ENCODE measurements at regions not wholly inside any gene's neighbourhood (a gene's known extent, or its start where the extent isn't known, plus 50 kb on each side); places are given as distances from the start of the nearest gene placed in this dataset.

GRCh38 chr13:105799155-105799554 is 736.3 kb downstream of the EFNB2 start:
- H3K79me2 ChIP-seq, result no peaks in the 10 kb centered on the region
- no peaks in the 10 kb centered on the region for H3K9me3 ChIP-seq (ENCODE audit: low read depth)
- H3K36me3 ChIP-seq (replicated peaks; ENCODE audit: insufficient read depth, low read depth), result no peaks in the 10 kb centered on the region
- TF ChIP-seq CTCF (IDR thresholded peaks at IDR 0.05; ENCODE audit: poor library complexity) (no peak), EZH2 (IDR thresholded peaks at IDR 0.05; ENCODE audit: borderline replicate concordance) (no peak), EZH2phosphoT487 (IDR thresholded peaks at IDR 0.05; ENCODE audit: low read depth, severe bottlenecking, unreplicated experiment) (no peak)
- H4K20me1 ChIP-seq (ENCODE audit: insufficient read depth, poor library complexity, severe bottlenecking), result no peaks in the 10 kb centered on the region
- no peak overlapping the region for H3K4me2 ChIP-seq
- no peak for DNase-seq (ENCODE audit: low spot score)
- H3K4me3 ChIP-seq, result no peak overlapping the region
- no peaks in the 10 kb centered on the region for H3K4me1 ChIP-seq (ENCODE audit: insufficient read depth)
- H3K27me3 ChIP-seq, result no peaks in the 10 kb centered on the region
- H2AFZ ChIP-seq, result no peak overlapping the region
- H3K27ac ChIP-seq, result no peak overlapping the region
- no peaks in the 10 kb centered on the region for H3K9me2 ChIP-seq (replicated peaks; ENCODE audit: insufficient read depth)

GRCh38 chr13:105798541-105798940 is 736.9 kb downstream of the EFNB2 start:
- H3K4me3 ChIP-seq, result no peak overlapping the region
- H3K9me3 ChIP-seq (ENCODE audit: low read depth), result no peaks in the 10 kb centered on the region
- H2AFZ ChIP-seq, result no peak overlapping the region
- H3K9me2 ChIP-seq (replicated peaks; ENCODE audit: insufficient read depth), result no peaks in the 10 kb centered on the region
- no peak overlapping the region for H3K27ac ChIP-seq
- H3K4me2 ChIP-seq, result no peak overlapping the region
- H4K20me1 ChIP-seq (ENCODE audit: insufficient read depth, poor library complexity, severe bottlenecking), result no peaks in the 10 kb centered on the region
- TF ChIP-seq EZH2phosphoT487 (IDR thresholded peaks at IDR 0.05; ENCODE audit: low read depth, severe bottlenecking, unreplicated experiment) (no peak), EZH2 (IDR thresholded peaks at IDR 0.05; ENCODE audit: borderline replicate concordance) (no peak), CTCF (IDR thresholded peaks at IDR 0.05; ENCODE audit: poor library complexity) (no peak)
- H3K27me3 ChIP-seq, result no peaks in the 10 kb centered on the region
- WGBS (ENCODE audit: low lambda C conversion rate, missing lambda C conversion rate), result 3% methylated on average over 1 of the region's 1 CpG
- no peak for DNase-seq (ENCODE audit: low spot score)
- no peaks in the 10 kb centered on the region for H3K4me1 ChIP-seq (ENCODE audit: insufficient read depth)
- no peaks in the 10 kb centered on the region for H3K79me2 ChIP-seq
- no peaks in the 10 kb centered on the region for H3K36me3 ChIP-seq (replicated peaks; ENCODE audit: insufficient read depth, low read depth)

- no peaks in the 10 kb centered on the region for H3K9me2 ChIP-seq (replicated peaks; ENCODE audit: insufficient read depth)
- no peak overlapping the region for H3K4me3 ChIP-seq
- no peaks in the 10 kb centered on the region for H4K20me1 ChIP-seq (ENCODE audit: insufficient read depth, poor library complexity, severe bottlenecking)
- H3K9me3 ChIP-seq (ENCODE audit: low read depth), result no peaks in the 10 kb centered on the region
- no peaks in the 10 kb centered on the region for H3K36me3 ChIP-seq (replicated peaks; ENCODE audit: insufficient read depth, low read depth)
- no peak for TF ChIP-seq CTCF (IDR thresholded peaks at IDR 0.05; ENCODE audit: poor library complexity)
- TF ChIP-seq EZH2 (IDR thresholded peaks at IDR 0.05; ENCODE audit: borderline replicate concordance), result no peak
- TF ChIP-seq EZH2phosphoT487 (IDR thresholded peaks at IDR 0.05; ENCODE audit: low read depth, severe bottlenecking, unreplicated experiment), result no peak
- WGBS (ENCODE audit: low lambda C conversion rate, missing lambda C conversion rate), result 87% methylated on average over 3 of the region's 3 CpGs
- H3K27me3 ChIP-seq, result no peaks in the 10 kb centered on the region
- H3K27ac ChIP-seq, result no peak overlapping the region
- no peak overlapping the region for H2AFZ ChIP-seq
- DNase-seq (ENCODE audit: low spot score), result no peak
- no peaks in the 10 kb centered on the region for H3K4me1 ChIP-seq (ENCODE audit: insufficient read depth)
- no peaks in the 10 kb centered on the region for H3K79me2 ChIP-seq
- H3K4me2 ChIP-seq, result no peak overlapping the region
Observed at GRCh38 chr13:105796081-105796480, 739.4 kb downstream of the EFNB2 start.

GRCh38 chr13:105790923-105791322 is 744.5 kb downstream of the EFNB2 start:
- Histone ChIP-seq H3K4me2 (no peak overlapping the region), H3K27me3 (no peaks in the 10 kb centered on the region), H3K9me2 (replicated peaks; ENCODE audit: insufficient read depth) (no peaks in the 10 kb centered on the region), H3K27ac (no peak overlapping the region), H3K9me3 (ENCODE audit: low read depth) (no peaks in the 10 kb centered on the region), H4K20me1 (ENCODE audit: insufficient read depth, poor library complexity, severe bottlenecking) (no peaks in the 10 kb centered on the region), H3K79me2 (no peaks in the 10 kb centered on the region), H3K36me3 (replicated peaks; ENCODE audit: insufficient read depth, low read depth) (no peaks in the 10 kb centered on the region), H3K4me1 (ENCODE audit: insufficient read depth) (no peaks in the 10 kb centered on the region), H2AFZ (no peak overlapping the region), H3K4me3 (no peak overlapping the region)
- WGBS (ENCODE audit: low lambda C conversion rate, missing lambda C conversion rate), result 89% methylated on average over 1 of the region's 1 CpG
- TF ChIP-seq EZH2phosphoT487 (IDR thresholded peaks at IDR 0.05; ENCODE audit: low read depth, severe bottlenecking, unreplicated experiment) (no peak), EZH2 (IDR thresholded peaks at IDR 0.05; ENCODE audit: borderline replicate concordance) (no peak), CTCF (IDR thresholded peaks at IDR 0.05; ENCODE audit: poor library complexity) (no peak)
- DNase-seq (ENCODE audit: low spot score), result no peak

Measured in hepatocyte (in vitro differentiated cells).